Keratinocyte (primary cell): ENCODE measurements at regions not wholly inside any gene's neighbourhood (a gene's known extent, or its start where the extent isn't known, plus 50 kb on each side); places are given as distances from the start of the nearest gene placed in this dataset.
A peak's percentile ranks its signal among the peaks of the same experiment; 100 is the strongest.

Experiments
- DNase-seq: peaks from one replicate; pipeline ENCODE4 v3.0.0-alpha.2; 2011; ENCODE audit warnings: low read depth, missing footprints, low spot score
- FAIRE-seq: peaks from 2 replicates; lab custom pipeline; 2011; peaks lifted over from hg19 to GRCh38; lab: Jason Lieb, UNC
- H2AFZ ChIP-seq: 2 replicates; pipeline ENCODE4 v1.6.0; 2012; ENCODE audit warnings: low read length, control low read depth, inconsistent platforms; ENCODE audit not compliant: control insufficient read depth
- H3K27ac ChIP-seq: 2 replicates; pipeline ENCODE4 v1.5.1; 2011; ENCODE audit warnings: low read length; ENCODE audit not compliant: control insufficient read depth, insufficient read depth
- H3K27me3 ChIP-seq: 3 replicates; pipeline ENCODE4 v1.6.0; 2011; ENCODE audit warnings: low read length; ENCODE audit not compliant: control insufficient read depth, insufficient read depth; ENCODE audit errors: extremely low read depth
- H3K36me3 ChIP-seq, 2 experiments: 2 replicates in 1 of 2; 3 replicates in 1 of 2; pipeline ENCODE4 v1.5.1; 2011; ENCODE audit warnings: low read length in 2 of 2, mild to moderate bottlenecking in 1 of 2; ENCODE audit not compliant: control insufficient read depth in 2 of 2, insufficient read depth in 2 of 2; ENCODE audit errors: extremely low read depth in 1 of 2
- H3K4me1 ChIP-seq: 3 replicates; pipeline ENCODE4 v1.5.1; 2011; ENCODE audit warnings: low read length; ENCODE audit not compliant: control insufficient read depth, insufficient read depth; ENCODE audit errors: extremely low read depth
- H3K4me2 ChIP-seq: 3 replicates; pipeline ENCODE4 v1.6.0; 2011; ENCODE audit warnings: low read depth, low read length; ENCODE audit not compliant: control insufficient read depth, insufficient read depth; ENCODE audit errors: extremely low read depth
- H3K4me3 ChIP-seq, 3 experiments: fragments of 200-600 bp in 1 of 3; sonication (generic) in 1 of 3; 2 replicates in 2 of 3; 3 replicates in 1 of 3; pipeline ENCODE4 v1.5.1; 2011 to 2016; ENCODE audit warnings: low read length in 3 of 3, mild to moderate bottlenecking in 3 of 3, control low read depth in 2 of 3, inconsistent platforms in 1 of 3, low read depth in 1 of 3, mixed read lengths in 1 of 3, mixed run types in 1 of 3, moderate library complexity in 1 of 3; ENCODE audit not compliant: control insufficient read depth in 2 of 3, insufficient read depth in 2 of 3; ENCODE audit errors: extremely low read depth in 1 of 3
- H3K79me2 ChIP-seq: 2 replicates; pipeline ENCODE4 v1.6.0; 2012; ENCODE audit warnings: low read length; ENCODE audit not compliant: control insufficient read depth, insufficient read depth
- H3K9ac ChIP-seq: 3 replicates; pipeline ENCODE4 v1.6.0; 2011; ENCODE audit warnings: low read length; ENCODE audit not compliant: control insufficient read depth, insufficient read depth; ENCODE audit errors: extremely low read depth
- H3K9me1 ChIP-seq: 3 replicates; pipeline ENCODE4 v1.6.0; 2011; ENCODE audit warnings: low read length; ENCODE audit not compliant: control insufficient read depth, insufficient read depth; ENCODE audit errors: extremely low read depth
- H3K9me3 ChIP-seq: 2 replicates; pipeline ENCODE4 v1.5.1; 2012; ENCODE audit warnings: low read depth, low read length; ENCODE audit not compliant: control insufficient read depth
- H4K20me1 ChIP-seq: 3 replicates; pipeline ENCODE4 v1.6.0; 2011; ENCODE audit warnings: low read length; ENCODE audit not compliant: control insufficient read depth, insufficient read depth; ENCODE audit errors: extremely low read depth
- EZH2 ChIP-seq: IDR thresholded peaks from one replicate; pipeline ENCODE4 v1.6.1; 2012; ENCODE audit warnings: inconsistent platforms, mild to moderate bottlenecking, low read length, moderate library complexity
- dilution Hi-C: fragments of 300-500 bp; cut with MboI; formaldehyde crosslinking; loops from one replicate; pipeline ENCODE4 v1.7.0; 2020; ENCODE audit warnings: low sequenced_read_pairs; ENCODE audit not compliant: extremely low pct_ligation_motif_present
- TF ChIP-seq, protein P1 (sequence below), 3 experiments: IDR thresholded peaks in 1 of 3; conservative IDR thresholded peaks in 1 of 3; optimal IDR thresholded peaks in 1 of 3; 2 replicates in 2 of 3; 3 replicates in 1 of 3; pipeline versions ENCODE3 to v1.5.1; 2011; ENCODE audit warnings: low read length in 3 of 3, mild to moderate bottlenecking in 3 of 3, moderate library complexity in 2 of 3, control low read depth in 1 of 3, inconsistent platforms in 1 of 3; ENCODE audit not compliant: insufficient read depth in 2 of 3; ENCODE audit errors: extremely low read depth in 1 of 3

DNA sequence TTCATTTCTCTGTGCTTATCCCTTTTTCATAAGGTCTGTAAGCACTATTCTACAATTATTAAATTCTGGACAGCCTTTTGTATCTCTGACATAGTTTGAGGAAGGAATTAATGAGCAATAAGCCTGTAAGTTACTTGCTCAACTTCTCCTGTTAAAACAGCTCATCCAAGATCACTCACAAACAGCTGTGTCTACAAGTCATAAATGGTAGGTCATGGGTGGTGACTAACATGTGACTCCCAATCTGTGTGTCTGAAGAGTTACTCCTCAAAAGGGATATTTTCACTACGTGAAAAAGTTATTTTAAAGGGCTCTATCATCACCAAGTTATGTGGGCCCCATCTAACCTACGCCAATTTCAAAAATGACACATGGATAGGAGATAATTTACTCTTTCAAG is 145.2 kb upstream of the CBLB start:
- Histone ChIP-seq H3K4me2 (peak overlapping the region; percentile 57), H3K4me1 (peaks cover 13% of the 10 kb centered on the region), H3K79me2 (no peaks in the 10 kb centered on the region), H3K4me3 (no peak overlapping the region), H2AFZ (peak overlapping the region; percentile 86), H3K36me3 (no peaks in the 10 kb centered on the region), H3K27me3 (no peaks in the 10 kb centered on the region), H4K20me1 (no peaks in the 10 kb centered on the region), H3K27ac (peak overlapping the region; percentile 69), H3K9me1 (no peaks in the 10 kb centered on the region), H3K9me3 (no peaks in the 10 kb centered on the region), H3K9ac (no peak overlapping the region)
- dilution Hi-C loops = no loop called here
- peak; percentile 95 for DNase-seq
- TF ChIP-seq, protein P1, sequence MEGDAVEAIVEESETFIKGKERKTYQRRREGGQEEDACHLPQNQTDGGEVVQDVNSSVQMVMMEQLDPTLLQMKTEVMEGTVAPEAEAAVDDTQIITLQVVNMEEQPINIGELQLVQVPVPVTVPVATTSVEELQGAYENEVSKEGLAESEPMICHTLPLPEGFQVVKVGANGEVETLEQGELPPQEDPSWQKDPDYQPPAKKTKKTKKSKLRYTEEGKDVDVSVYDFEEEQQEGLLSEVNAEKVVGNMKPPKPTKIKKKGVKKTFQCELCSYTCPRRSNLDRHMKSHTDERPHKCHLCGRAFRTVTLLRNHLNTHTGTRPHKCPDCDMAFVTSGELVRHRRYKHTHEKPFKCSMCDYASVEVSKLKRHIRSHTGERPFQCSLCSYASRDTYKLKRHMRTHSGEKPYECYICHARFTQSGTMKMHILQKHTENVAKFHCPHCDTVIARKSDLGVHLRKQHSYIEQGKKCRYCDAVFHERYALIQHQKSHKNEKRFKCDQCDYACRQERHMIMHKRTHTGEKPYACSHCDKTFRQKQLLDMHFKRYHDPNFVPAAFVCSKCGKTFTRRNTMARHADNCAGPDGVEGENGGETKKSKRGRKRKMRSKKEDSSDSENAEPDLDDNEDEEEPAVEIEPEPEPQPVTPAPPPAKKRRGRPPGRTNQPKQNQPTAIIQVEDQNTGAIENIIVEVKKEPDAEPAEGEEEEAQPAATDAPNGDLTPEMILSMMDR (optimal IDR thresholded peaks at IDR 0.05 in 1 of 3, IDR thresholded peaks at IDR 0.05 in 1 of 3, conservative IDR thresholded peaks at IDR 0.05 in 1 of 3; ENCODE audit: extremely low read depth in 1 of 3, insufficient read depth in 2 of 3, low read length in 3 of 3) = no peak
- TF ChIP-seq EZH2 = no peak
- peak; percentile 91 for FAIRE-seq

DNA sequence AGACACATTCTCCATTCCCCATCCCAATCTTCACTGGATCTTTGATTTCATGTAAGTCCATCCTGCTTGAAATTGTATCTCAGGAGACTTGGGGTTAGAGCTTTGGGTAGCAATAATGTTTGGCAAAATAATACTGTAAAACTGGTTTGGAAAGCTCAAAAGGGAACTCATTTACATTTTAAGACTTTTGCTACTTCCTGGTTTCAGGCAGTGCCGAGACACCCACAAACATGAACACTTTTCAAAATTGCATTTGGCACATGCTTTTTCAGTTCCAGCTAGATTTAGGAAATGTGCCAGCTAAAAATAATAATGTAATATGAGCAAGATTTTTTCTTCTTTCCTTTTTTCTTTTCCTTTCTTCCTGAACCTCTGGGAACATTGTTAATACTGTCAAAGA is 145.7 kb upstream of the CBLB start:
- no peak for DNase-seq
- peak overlapping the region; percentile 57 for H3K4me2 ChIP-seq
- FAIRE-seq = peak; percentile 29
- no peaks in the 10 kb centered on the region for H3K79me2 ChIP-seq
- no peaks in the 10 kb centered on the region for H3K27me3 ChIP-seq
- H3K9ac ChIP-seq = no peak overlapping the region
- H2AFZ ChIP-seq = peak overlapping the region; percentile 86
- H3K27ac ChIP-seq = peak overlapping the region; percentile 69
- H3K4me3 ChIP-seq = no peak overlapping the region
- H3K4me1 ChIP-seq = peaks cover 13% of the 10 kb centered on the region
- no peaks in the 10 kb centered on the region for H3K9me1 ChIP-seq
- H3K9me3 ChIP-seq = no peaks in the 10 kb centered on the region
- TF ChIP-seq, protein P1 (optimal IDR thresholded peaks at IDR 0.05 in 1 of 3, IDR thresholded peaks at IDR 0.05 in 1 of 3, conservative IDR thresholded peaks at IDR 0.05 in 1 of 3; ENCODE audit: extremely low read depth in 1 of 3, insufficient read depth in 2 of 3, low read length in 3 of 3) = no peak
- no peak for TF ChIP-seq EZH2
- H3K36me3 ChIP-seq = no peaks in the 10 kb centered on the region
- H4K20me1 ChIP-seq = no peaks in the 10 kb centered on the region
- dilution Hi-C loops = no loop called here
